Fibroblast of pulmonary artery (primary cell): ENCODE measurements at regions not wholly inside any gene's neighbourhood (a gene's known extent, or its start where the extent isn't known, plus 50 kb on each side); places are given as distances from the start of the nearest gene placed in this dataset.

Experiments
- DNase-seq: peaks from one replicate; pipeline ENCODE4 v3.0.0-alpha.2; 2010; ENCODE audit warnings: low read depth
- H3K4me3 ChIP-seq: replicated peaks from 2 replicates; pipeline ENCODE4 v1.5.1; 2011; ENCODE audit warnings: low read depth, mild to moderate bottlenecking, control low read depth, low read length, moderate library complexity
- CTCF ChIP-seq: IDR thresholded peaks from 2 replicates; pipeline ENCODE4 v1.5.1; 2011; ENCODE audit warnings: mild to moderate bottlenecking, control low read depth, low read length, inconsistent platforms; ENCODE audit errors: missing control alignments

DNA sequence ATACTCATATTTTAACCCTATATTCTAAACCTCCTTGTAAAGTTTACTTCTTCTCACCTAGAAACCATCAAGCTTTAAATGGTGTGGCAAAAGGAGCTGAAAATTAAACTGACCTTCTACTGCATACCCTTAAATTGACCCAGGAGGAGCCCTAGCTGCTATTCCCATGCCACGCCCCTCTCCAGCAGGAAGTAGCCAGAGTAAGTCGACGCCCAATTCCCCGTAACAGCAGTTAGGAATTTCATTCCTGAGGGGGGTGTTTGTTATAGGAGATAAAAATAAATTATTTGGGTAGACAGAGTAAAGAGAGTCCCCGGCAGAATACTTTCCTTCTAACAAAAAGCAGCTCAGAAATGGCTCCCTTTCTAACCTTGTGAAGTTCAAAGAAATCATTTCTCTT is 111.8 kb upstream of the FAM174A start:
- DNase-seq: peak; percentile 8
- no peak overlapping the region for H3K4me3 ChIP-seq
- TF ChIP-seq CTCF: no peak

GRCh38 chr5:100421360-100421759 is 113.8 kb upstream of the FAM174A start:
- no peak for TF ChIP-seq CTCF
- DNase-seq: no peak
- H3K4me3 ChIP-seq: no peak overlapping the region

DNA sequence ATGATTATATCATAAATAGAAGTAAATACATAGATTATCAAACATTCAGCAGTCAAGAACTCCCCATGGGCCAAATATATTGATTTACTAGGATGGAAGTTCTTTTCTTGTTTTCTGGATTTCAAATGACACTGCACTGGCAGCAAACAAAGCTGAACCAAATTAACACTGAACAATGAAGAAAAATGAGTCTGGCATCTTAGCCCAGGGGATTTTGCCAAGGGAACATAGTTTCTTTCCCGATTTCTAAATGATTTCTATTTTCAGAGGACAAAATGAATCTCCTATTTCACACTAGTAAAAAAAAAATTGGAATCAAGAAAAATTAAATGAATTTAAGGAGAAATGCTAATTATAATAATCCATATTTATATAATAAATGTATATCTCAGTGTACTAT is 116.9 kb upstream of the FAM174A start:
- TF ChIP-seq CTCF: no peak
- H3K4me3 ChIP-seq: no peak overlapping the region
- DNase-seq: no peak

- DNase-seq: no peak
- H3K4me3 ChIP-seq: no peak overlapping the region
- no peak for TF ChIP-seq CTCF
Measured at GRCh38 chr5:100409660-100410151, 125.5 kb upstream of the FAM174A start.

DNA sequence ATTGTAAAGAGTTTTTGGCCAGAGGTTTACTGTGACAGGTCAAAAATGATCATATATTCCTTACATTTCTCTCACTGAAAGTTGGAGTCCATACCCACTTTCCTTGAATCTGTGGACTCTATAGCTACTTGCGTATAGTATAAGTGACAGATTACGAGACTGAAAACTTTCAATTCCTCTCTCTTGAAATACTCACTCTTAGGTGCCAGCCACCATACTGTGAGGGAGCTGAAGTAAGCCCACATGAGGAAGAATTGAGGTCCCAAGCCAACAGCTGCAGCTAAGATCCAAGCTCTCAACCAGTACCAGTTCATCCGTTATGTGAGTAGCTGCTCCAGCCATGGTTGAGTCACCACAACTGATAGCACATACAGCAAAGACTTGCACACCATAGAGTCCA is 128.1 kb upstream of the FAM174A start:
- DNase-seq: no peak
- no peak overlapping the region for H3K4me3 ChIP-seq
- no peak for TF ChIP-seq CTCF

DNA sequence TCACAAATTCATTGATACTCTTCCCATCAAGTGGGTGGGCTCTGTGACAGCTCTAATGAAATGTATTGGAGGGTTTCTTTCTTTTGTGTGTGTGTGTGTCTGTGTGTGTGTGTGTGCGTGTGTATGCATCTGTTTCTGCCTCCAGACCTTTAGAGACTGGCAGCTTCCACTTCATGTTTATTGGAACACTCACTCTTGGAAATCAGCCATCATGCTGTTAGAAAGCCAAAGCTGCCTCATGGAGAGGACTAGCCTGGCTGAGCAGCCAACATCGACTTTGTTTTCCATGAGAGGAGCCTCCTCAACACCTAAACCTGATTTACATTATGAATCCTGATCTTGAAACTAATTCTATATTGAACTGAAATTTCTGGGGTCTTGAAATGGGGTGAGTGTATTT is 128.5 kb upstream of the FAM174A start:
- DNase-seq: no peak
- no peak for TF ChIP-seq CTCF

GRCh38 chr5:100402071-100402470 is 133.1 kb upstream of the FAM174A start:
- TF ChIP-seq CTCF: no peak
- DNase-seq: no peak
- H3K4me3 ChIP-seq: no peak overlapping the region

More for the DNA sequence above, 128.5 kb upstream of the FAM174A start:
- no peak overlapping the region for H3K4me3 ChIP-seq
